GM18861 (cell line): ENCODE measurements at regions not wholly inside any gene's neighbourhood (a gene's known extent, or its start where the extent isn't known, plus 50 kb on each side); places are given as distances from the start of the nearest gene placed in this dataset.
"Not testable (repeated sequence)": the region's sequence is repeated elsewhere in the genome, so short reads cannot be mapped to it uniquely, and the experiment has no call there.

Experiments
- ATAC-seq: cut with Tn5 transposase; IDR thresholded peaks from one replicate; pipeline ENCODE4 v1.9.1; 2021; ENCODE audit not compliant: unreplicated experiment

- ATAC-seq: no peak
Measured at GRCh38 chr1:29777522-29777921, 541.2 kb downstream of the PTPRU start.

GRCh38 chr1:29774355-29774754, 538.0 kb downstream of the PTPRU start:
- no peak for ATAC-seq

GRCh38 chr1:29772584-29773100, 536.3 kb downstream of the PTPRU start:
- ATAC-seq: no peak

GRCh38 chr1:29767769-29768425, 531.6 kb downstream of the PTPRU start:
- ATAC-seq: no peak

DNA sequence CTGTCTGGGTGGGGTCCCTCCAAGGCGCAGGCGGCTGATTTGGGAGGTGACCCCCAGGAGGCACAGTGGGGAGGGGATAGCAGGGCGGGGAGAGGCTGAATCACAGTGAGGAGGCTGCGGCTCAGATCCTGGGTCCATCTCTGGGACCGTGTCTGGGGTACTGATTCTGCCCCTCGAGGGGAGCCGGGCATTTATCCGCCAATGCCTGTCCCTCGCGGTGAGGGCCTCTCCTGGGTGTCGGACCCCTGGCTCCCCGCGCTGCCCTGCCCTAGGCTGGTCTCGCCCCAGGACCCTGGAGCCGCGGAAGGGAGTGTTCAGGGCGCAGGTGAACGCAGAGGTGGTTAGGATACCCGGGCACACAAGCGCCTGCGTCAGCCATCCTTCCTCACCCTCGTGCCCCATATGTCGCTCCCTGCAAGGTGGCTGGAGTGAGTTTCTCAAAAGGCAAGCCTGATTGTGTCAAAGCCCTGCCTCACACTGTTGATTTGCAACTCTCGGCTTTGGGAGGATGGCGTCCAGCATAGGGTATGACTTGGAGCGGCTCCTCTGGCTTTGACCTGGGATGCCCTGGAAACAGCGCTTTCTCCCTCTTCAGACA, 530.9 kb downstream of the PTPRU start:
- ATAC-seq: no peak

GRCh38 chr1:29762635-29763034, 526.3 kb downstream of the PTPRU start:
- no peak for ATAC-seq

DNA sequence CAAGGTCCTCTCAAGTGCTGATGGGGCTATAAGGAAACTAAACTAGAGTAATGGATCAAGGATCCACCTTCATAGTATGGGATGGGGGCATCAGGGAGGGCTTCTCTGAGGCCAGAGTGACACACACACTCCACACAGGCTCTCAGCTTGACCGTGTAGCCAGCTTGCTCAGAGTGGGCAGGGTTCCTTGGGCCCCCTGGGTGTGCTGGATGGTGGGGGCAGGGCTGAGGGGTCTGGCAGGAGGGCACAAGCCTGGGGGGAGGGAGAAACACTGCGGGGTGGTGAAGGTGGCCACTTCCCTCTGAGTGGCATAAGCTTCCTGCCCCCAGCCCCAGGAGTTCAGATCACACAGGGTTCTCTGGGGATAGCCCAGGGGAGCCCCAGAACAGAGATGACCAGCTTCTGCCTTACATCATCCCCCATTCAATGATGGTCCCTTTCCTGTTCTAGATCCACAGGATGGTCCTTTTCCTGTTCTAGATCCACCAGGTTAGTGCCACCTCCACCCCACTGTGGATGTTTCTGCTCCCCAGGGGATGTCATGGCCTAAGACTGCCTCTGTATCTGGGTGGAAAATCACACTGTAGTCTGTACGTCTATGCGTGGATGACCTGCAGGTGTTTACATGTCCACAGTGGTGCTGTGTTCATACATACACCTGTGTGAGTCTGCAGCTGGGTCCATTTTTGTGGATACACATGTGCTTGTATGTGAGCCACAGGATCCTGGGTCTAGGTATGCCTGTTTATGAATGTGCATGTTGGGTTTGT, 525.0 kb downstream of the PTPRU start:
- no peak for ATAC-seq

DNA sequence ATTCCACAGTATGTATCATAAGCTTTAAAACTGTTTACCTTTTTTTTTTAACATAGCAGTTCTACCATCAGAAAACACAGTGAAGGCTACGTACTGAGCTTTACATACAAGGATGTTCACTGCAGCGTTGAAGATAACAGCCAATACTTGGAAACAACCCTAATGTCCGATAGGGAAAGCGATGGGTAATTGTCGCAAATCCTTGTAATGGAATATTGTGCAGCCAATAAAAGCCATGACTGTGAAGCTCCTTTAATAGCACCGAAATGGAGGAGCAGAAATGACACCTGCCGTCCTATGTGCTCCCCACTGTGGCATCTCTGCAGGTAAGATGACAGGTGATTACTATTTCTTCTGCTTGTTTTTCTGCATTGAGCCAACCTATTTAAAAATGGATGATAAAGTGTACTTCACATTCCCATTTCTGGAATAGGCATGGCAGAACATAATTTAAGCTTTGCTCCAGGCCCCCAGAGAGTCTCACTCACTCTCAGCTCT, 523.8 kb downstream of the PTPRU start:
- ATAC-seq: no peak

- no peak for ATAC-seq
Measured at GRCh38 chr1:29758781-29759499, 522.6 kb downstream of the PTPRU start.

DNA sequence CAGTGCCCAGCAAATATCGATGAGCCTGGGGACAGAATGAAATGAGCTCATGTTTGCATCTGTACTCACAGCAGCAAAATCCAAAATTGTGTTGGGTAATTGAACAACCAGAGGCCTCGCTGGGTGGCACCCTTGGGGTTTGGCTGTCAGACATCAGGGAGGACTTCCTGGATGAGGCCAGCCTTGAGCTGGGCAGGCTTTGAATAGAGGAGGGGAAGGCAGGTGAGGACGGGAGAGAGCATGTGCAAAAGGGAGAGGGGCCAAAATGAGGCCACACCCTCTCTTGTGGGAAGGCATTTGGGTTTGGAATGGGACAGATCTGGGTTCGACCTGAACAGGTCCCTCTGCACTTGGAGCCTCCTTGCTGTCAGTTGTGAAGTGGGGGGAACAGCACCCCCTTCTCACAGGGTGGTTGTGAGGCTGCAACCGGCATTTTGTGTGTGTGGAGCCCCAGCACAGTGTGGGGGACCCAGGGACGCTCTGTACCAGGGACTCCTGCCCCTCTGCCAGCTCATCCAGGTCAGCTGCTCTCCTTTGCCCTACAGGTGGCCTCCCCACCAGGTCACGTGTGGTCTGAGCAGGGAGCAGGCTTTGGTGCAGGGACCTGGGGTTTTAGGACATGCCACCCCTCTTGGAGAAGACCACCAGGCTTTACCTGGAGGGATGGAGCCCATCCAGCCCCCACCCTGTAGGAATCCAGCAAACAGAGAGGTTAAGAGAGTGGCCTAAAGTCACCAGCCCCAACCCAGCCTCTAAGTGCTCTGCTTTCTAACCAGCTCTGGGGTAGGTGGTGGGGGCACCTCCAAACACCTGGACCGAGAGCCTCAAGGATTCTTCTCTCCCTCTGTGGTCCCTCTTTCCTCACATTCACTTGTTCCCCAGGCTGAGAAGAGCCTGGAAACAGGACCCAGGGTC, 521.8 kb downstream of the PTPRU start:
- ATAC-seq: no peak

DNA sequence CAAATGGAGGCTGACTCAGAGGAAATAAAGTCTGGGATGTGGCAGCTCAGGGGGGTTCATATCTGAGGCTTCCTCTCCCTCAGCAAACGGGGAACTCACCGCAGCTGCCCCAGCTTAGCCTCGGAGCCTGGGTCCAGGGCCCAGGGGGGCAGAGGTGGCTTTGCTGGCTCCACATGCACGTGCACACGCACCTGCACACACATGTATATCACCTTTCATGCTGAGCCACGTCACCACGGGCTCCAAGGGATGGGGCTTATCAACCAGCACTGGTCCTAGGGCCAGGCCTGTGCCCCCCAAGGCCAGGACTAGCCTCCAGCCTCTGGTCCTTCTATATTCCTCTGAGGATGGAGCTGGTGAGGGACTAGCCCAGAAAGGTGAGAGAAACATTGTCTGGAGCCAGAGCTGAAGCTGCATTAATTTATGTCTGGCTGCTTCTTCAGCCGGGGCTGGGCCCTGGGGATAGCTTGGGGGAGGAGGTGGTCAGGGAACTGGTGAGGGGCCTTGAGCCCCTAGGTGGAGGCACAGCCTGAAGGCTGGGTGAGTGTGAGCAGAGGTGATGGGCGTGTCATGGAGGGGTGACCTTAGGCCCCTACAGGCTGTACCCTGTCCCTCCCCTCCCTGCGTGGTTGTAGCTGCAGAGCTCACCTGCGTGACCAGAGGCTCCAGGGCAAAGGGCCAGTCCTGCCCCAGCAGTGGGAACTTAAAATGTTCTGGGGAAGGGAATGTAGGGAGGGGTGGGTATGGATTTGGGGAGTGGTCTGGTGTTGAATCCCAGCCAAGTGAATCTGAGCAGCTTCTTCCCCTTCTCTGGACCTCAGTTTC, 520.8 kb downstream of the PTPRU start:
- no peak for ATAC-seq

- ATAC-seq: no peak
Measured at GRCh38 chr1:29756498-29756897, 520.2 kb downstream of the PTPRU start.

DNA sequence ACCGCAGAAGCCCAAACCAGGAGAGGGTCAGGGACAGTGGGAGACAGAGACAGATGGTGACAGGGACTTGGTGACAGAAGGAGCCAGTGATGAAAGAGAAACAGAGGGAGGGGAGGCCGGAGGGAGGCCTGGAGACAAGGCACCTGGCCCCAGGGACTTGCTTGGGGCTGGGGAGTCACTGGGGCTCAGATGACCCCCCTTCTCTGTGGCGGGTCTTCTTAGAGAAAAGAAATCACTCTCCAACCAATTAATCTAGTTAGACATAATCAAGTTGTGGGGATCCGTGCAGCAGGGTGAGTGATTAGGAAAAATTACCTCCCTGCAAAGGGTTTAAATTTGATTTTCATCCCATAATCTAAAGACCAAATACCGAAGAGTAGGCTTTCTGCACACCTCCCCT, 519.8 kb downstream of the PTPRU start:
- no peak for ATAC-seq

GRCh38 chr1:29755412-29756015, 519.2 kb downstream of the PTPRU start:
- not testable (repeated sequence) for ATAC-seq

- no peak for ATAC-seq
Measured at GRCh38 chr1:29754573-29755375, 518.5 kb downstream of the PTPRU start.

GRCh38 chr1:29753771-29754572, 517.6 kb downstream of the PTPRU start:
- no peak for ATAC-seq

DNA sequence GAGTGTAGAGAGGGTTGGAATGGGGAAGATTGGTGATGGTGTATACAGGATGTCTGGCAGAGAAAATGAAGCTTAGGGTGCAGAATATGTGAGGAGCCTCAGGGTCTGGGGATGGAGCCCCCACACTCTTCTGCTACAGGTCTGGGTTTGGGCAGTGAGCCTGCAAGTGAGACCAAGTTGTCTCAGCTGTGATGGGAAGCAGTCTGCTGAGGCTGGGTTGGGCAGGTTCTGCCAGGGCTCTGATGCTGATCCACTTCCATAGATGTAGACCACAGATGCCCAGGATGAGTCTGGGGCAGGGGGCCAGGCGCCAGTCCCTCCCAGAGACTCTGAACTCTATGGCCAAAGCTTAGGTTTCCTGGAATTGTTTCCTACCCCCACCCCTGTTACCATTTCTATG, 516.9 kb downstream of the PTPRU start:
- no peak for ATAC-seq
